NCI-H2196 treated with DMSO at 0.1 percent for 48 hours (cell line): ENCODE measurements at regions not wholly inside any gene's neighbourhood (a gene's known extent, or its start where the extent isn't known, plus 50 kb on each side); places are given as distances from the start of the nearest gene placed in this dataset.
"Not testable (repeated sequence)": the region's sequence is repeated elsewhere in the genome, so short reads cannot be mapped to it uniquely, and the experiment has no call there.

Source experiments
- DNase-seq: peaks from one replicate; lab custom pipeline; 2025; ENCODE audit not compliant: unreplicated experiment; lab: John Stamatoyannopoulos, UW

GRCh38 chr13:69109891-69110525, 997.6 kb upstream of the ATXN8OS start:
- DNase-seq, result no peak

DNA sequence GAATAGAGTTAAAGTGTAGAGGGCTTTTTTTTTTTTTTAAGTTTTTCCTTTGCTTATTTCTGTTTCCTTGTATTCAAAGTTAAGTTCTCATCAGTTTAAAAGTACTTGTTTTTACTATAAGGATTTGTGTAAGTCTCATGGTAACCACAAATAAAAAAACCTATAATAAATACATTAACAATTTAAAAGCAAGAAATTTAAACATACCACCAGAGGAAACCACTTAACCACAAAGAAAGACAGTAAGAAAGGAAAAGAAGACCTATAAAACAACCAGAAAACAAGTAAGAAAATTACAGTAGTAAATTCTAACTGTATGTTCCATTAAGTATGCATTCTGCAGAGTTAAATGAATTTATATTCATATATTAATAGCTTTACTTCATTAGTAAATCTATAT, 999.1 kb upstream of the ATXN8OS start:
- no peak for DNase-seq

- DNase-seq, result no peak
Measured at GRCh38 chr13:69107436-69107835, 1000.2 kb upstream of the ATXN8OS start.

GRCh38 chr13:69101841-69102240, 1005.8 kb upstream of the ATXN8OS start:
- DNase-seq, result no peak

GRCh38 chr13:69094485-69094884, 1013.1 kb upstream of the ATXN8OS start:
- DNase-seq, result no peak

GRCh38 chr13:69092615-69093322, 1014.9 kb upstream of the ATXN8OS start:
- no peak for DNase-seq

GRCh38 chr13:69077267-69077666, 1030.4 kb upstream of the ATXN8OS start:
- DNase-seq, result no peak

DNA sequence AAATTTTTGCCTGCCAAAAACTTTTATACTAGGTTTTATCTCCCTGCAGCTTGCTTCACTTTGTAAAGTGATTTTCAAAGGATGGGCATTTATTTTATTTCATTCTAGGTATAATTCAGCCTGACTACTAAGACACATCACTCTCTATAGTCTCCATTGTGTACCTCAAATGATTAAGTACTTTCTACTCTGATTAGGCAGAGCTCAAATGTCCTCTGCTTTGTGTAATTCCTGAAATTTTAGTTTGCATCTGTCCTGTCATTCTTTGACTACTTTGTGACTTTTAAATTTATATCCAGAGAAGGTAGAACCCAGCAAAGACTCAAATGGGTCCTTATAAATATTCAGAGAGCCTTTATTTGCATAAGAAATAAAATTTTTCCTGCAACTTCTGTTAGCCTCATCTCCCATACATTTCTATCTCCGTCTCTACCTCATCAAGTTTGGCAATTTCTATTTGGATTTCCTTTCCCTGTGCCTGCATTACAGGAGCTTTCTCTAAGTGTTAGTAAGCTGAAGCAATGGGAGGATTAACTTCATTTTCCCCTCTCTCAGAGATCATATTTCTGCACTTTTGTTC, 1038.0 kb upstream of the ATXN8OS start:
- DNase-seq, result no peak

GRCh38 chr13:69050696-69051095, 1056.9 kb upstream of the ATXN8OS start:
- DNase-seq, result no peak

- DNase-seq, result no peak
Measured at GRCh38 chr13:69044629-69045028, 1063.0 kb upstream of the ATXN8OS start.

GRCh38 chr13:69040898-69041297, 1066.7 kb upstream of the ATXN8OS start:
- DNase-seq, result no peak

- DNase-seq, result no peak
Measured at GRCh38 chr13:69035771-69036170, 1071.9 kb upstream of the ATXN8OS start.

GRCh38 chr13:69028936-69029335, 1078.7 kb upstream of the ATXN8OS start:
- no peak for DNase-seq

GRCh38 chr13:69020120-69020519, 1087.5 kb upstream of the ATXN8OS start:
- no peak for DNase-seq

DNA sequence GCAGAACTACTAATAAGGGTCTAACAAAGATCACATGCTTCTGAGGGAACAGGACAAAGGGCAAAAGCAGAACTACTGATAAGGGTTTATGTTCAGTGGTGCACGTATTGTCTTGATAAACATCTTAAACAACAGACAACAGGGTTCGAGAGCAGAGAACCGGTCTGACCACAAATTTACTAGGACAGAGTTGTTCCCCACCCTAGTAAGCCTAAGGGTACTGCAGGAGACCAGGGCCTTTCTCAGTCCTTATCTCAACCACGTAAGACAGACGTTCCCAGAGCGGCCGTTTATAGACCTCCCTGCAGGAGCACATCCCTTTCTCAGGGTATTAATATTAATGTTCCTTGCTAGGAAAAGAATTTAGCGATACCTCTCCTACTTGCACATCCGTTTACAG, 1089.5 kb upstream of the ATXN8OS start:
- DNase-seq, result not testable (repeated sequence)

GRCh38 chr13:69010789-69011188, 1096.8 kb upstream of the ATXN8OS start:
- DNase-seq, result no peak

GRCh38 chr13:69008499-69008898, 1099.1 kb upstream of the ATXN8OS start:
- no peak for DNase-seq

- DNase-seq, result no peak
Measured at GRCh38 chr13:68998056-68998455, 1109.6 kb upstream of the ATXN8OS start.

DNA sequence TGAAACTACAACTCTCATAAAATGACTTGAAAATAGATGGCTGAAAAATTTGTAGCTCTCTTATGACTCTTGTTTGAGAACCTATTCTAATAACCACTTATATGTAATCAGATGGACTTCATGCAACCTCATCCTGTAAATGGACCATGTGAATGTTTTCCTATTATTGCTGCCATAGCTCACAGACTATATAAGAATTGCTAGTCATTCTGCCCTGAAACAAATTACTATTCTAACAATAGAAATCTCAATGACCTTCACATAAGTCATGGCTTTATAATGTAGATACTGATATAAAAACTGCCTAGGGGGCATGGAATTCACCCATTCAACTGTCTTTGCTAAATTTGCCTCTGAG, 1111.0 kb upstream of the ATXN8OS start:
- DNase-seq, result no peak

DNA sequence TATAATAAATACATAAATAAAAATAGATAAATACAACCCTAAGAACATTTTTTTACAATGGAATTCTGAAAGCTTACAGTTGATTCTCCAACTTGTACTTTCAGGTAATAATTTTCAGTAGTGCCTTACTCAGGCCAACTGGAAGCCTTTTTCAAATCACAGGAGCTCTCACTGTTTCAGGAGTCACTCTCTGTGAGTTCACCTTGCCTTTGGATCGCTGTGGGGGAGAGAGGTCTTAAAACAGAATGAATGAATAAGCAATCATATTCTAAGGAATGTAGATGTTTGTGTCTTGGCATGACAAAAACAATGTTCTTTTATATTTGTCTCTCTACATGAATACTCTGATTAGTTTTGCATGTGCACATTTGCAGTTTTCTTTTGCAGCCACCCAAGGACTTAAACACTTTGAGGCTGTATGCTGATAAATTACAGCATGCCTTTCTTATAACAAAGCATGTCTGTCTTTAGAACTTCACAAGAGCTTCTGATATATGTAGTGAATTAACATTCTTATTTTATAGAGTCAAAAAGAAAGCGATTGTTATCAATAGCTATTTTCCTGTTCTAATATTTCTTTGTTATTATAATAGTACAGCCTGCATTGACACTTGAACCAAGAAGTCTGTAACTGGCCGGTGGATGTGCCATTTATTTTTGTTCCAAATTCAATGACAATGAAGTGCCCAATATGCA, 1111.5 kb upstream of the ATXN8OS start:
- DNase-seq, result no peak

GRCh38 chr13:68993154-68993553, 1114.5 kb upstream of the ATXN8OS start:
- DNase-seq, result no peak

GRCh38 chr13:68988176-68988575, 1119.5 kb upstream of the ATXN8OS start:
- no peak for DNase-seq
